Testis (tissue), 2 donors: ENCODE measurements at regions not wholly inside any gene's neighbourhood (a gene's known extent, or its start where the extent isn't known, plus 50 kb on each side); places are given as distances from the start of the nearest gene placed in this dataset.
"Not testable (repeated sequence)": the region's sequence is repeated elsewhere in the genome, so short reads cannot be mapped to it uniquely, and the experiment has no call there.

Experiments
- POLR2A ChIP-seq: fragments of 450-650 bp; IDR thresholded peaks from one replicate; pipeline ENCODE4 v1.6.1; 2017; ENCODE audit warnings: antibody characterized with exemption, mild to moderate bottlenecking, moderate library complexity
- TF ChIP-seq, protein P1 (sequence below), 3 experiments: fragments of 450-650 bp in 2 of 3; fragments of 200-600 bp in 1 of 3; sonication (generic) in 1 of 3; IDR thresholded peaks; one replicate each; pipeline ENCODE4 v1.5.1; 2016 to 2019; ENCODE audit warnings: antibody characterized with exemption in 3 of 3, mild to moderate bottlenecking in 2 of 3, moderate library complexity in 1 of 3

DNA sequence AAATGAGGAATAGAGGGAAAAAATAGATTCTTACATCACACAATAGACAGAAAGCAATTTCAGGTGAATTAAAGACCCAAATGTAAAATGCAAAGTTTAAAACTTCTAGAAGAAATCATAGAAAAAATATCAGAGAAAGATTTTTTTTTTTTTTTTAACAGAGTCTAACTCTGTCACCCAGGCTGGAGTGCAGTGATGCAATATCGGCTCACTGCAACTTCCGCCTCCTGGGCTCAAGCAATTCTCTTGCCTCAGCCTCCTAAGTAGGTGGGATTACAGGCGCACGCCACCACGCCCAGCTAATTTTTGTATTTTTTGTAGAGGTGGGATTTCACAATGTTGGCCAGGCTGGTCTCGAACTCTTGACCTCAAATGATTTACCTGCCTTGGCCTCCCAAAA is 141.8 kb downstream of the COPRS start:
- TF ChIP-seq, protein P1, sequence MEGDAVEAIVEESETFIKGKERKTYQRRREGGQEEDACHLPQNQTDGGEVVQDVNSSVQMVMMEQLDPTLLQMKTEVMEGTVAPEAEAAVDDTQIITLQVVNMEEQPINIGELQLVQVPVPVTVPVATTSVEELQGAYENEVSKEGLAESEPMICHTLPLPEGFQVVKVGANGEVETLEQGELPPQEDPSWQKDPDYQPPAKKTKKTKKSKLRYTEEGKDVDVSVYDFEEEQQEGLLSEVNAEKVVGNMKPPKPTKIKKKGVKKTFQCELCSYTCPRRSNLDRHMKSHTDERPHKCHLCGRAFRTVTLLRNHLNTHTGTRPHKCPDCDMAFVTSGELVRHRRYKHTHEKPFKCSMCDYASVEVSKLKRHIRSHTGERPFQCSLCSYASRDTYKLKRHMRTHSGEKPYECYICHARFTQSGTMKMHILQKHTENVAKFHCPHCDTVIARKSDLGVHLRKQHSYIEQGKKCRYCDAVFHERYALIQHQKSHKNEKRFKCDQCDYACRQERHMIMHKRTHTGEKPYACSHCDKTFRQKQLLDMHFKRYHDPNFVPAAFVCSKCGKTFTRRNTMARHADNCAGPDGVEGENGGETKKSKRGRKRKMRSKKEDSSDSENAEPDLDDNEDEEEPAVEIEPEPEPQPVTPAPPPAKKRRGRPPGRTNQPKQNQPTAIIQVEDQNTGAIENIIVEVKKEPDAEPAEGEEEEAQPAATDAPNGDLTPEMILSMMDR (IDR thresholded peaks at IDR 0.05), result not testable (repeated sequence)
- TF ChIP-seq POLR2A, result not testable (repeated sequence)
